Prostate gland (tissue), 2 donors: ENCODE measurements at regions not wholly inside any gene's neighbourhood (a gene's known extent, or its start where the extent isn't known, plus 50 kb on each side); places are given as distances from the start of the nearest gene placed in this dataset.

Source experiments
- POLR2AphosphoS5 ChIP-seq: sonication (generic); formaldehyde crosslinking; IDR thresholded peaks from one replicate; pipeline ENCODE4 v1.6.1; 2017; ENCODE audit warnings: antibody characterized with exemption
- TF ChIP-seq, protein P1 (sequence below), 4 experiments: fragments of 200-600 bp in 2 of 4; fragments of 450-650 bp in 2 of 4; sonication (generic) in 2 of 4; IDR thresholded peaks; 1 replicate in 3 of 4; 2 replicates in 1 of 4; pipeline ENCODE4 v1.5.1; 2016 to 2019; ENCODE audit warnings: antibody characterized with exemption in 4 of 4, mild to moderate bottlenecking in 2 of 4, moderate library complexity in 2 of 4

DNA sequence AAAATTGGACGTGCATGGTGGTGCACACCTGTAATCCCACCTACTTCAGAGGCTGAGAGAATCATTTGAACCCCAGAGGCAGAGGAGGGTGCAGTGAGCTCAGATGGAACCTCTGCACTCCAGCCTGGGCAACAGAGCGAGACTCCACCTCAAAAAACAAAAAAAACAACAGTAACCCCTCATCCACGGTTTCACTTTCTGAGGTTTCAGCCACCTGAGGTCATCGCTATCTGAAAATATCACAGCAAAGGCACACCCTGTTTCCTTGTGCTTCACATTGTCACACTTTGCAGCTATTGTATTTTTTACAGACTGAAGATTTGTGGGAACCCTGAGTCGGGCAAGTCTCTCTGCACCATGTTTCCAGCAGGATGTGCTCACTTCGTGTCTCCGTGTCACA is 54.1 kb upstream of the FOXQ1 start:
- TF ChIP-seq, protein P1, sequence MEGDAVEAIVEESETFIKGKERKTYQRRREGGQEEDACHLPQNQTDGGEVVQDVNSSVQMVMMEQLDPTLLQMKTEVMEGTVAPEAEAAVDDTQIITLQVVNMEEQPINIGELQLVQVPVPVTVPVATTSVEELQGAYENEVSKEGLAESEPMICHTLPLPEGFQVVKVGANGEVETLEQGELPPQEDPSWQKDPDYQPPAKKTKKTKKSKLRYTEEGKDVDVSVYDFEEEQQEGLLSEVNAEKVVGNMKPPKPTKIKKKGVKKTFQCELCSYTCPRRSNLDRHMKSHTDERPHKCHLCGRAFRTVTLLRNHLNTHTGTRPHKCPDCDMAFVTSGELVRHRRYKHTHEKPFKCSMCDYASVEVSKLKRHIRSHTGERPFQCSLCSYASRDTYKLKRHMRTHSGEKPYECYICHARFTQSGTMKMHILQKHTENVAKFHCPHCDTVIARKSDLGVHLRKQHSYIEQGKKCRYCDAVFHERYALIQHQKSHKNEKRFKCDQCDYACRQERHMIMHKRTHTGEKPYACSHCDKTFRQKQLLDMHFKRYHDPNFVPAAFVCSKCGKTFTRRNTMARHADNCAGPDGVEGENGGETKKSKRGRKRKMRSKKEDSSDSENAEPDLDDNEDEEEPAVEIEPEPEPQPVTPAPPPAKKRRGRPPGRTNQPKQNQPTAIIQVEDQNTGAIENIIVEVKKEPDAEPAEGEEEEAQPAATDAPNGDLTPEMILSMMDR (IDR thresholded peaks at IDR 0.05), result no peak
- TF ChIP-seq POLR2AphosphoS5, result no peak
